Activated T-helper 1 cell treated with Interleukin-2 at 50 U/mL for 16 hours (primary cell): ENCODE measurements at regions not wholly inside any gene's neighbourhood (a gene's known extent, or its start where the extent isn't known, plus 50 kb on each side); places are given as distances from the start of the nearest gene placed in this dataset.
"Not testable (repeated sequence)": the region's sequence is repeated elsewhere in the genome, so short reads cannot be mapped to it uniquely, and the experiment has no call there.

Experiments
- DNase-seq: peaks from one replicate; pipeline ENCODE4 v3.0.0-alpha.2; 2020; ENCODE audit warnings: low read depth

- DNase-seq = not testable (repeated sequence)
Measured at GRCh38 chr13:18824678-18825077, 356.9 kb downstream of the TUBA3C start.

- not testable (repeated sequence) for DNase-seq
Measured at GRCh38 chr13:18822655-18823639, 358.7 kb downstream of the TUBA3C start.

- not testable (repeated sequence) for DNase-seq
Measured at GRCh38 chr13:18773988-18774387, 407.6 kb downstream of the TUBA3C start.

GRCh38 chr13:18741696-18742095, 439.9 kb downstream of the TUBA3C start:
- DNase-seq = not testable (repeated sequence)

GRCh38 chr13:18739310-18739709, 442.3 kb downstream of the TUBA3C start:
- no peak for DNase-seq

GRCh38 chr13:18738086-18738485, 443.5 kb downstream of the TUBA3C start:
- DNase-seq = not testable (repeated sequence)

- not testable (repeated sequence) for DNase-seq
Measured at GRCh38 chr13:18727138-18727537, 454.5 kb downstream of the TUBA3C start.

GRCh38 chr13:18726524-18726923, 455.1 kb downstream of the TUBA3C start:
- not testable (repeated sequence) for DNase-seq

- DNase-seq = not testable (repeated sequence)
Measured at GRCh38 chr13:18725242-18725822, 456.3 kb downstream of the TUBA3C start.

GRCh38 chr13:18714889-18715288, 466.7 kb downstream of the TUBA3C start:
- no peak for DNase-seq

- not testable (repeated sequence) for DNase-seq
Measured at GRCh38 chr13:18710673-18711072, 471.0 kb downstream of the TUBA3C start.

- DNase-seq = not testable (repeated sequence)
Measured at GRCh38 chr13:18706538-18706937, 475.1 kb downstream of the TUBA3C start.

- DNase-seq = not testable (repeated sequence)
Measured at GRCh38 chr13:18702464-18703247, 479.0 kb downstream of the TUBA3C start.

GRCh38 chr13:18698332-18698731, 483.3 kb downstream of the TUBA3C start:
- not testable (repeated sequence) for DNase-seq

- DNase-seq = not testable (repeated sequence)
Measured at GRCh38 chr13:18697851-18698250, 483.8 kb downstream of the TUBA3C start.

- not testable (repeated sequence) for DNase-seq
Measured at GRCh38 chr13:18697221-18697620, 484.4 kb downstream of the TUBA3C start.

- not testable (repeated sequence) for DNase-seq
Measured at GRCh38 chr13:18677403-18677802, 504.2 kb downstream of the TUBA3C start.

- DNase-seq = not testable (repeated sequence)
Measured at GRCh38 chr13:18675268-18675667, 506.4 kb downstream of the TUBA3C start.

GRCh38 chr13:18673794-18674193, 507.8 kb downstream of the TUBA3C start:
- DNase-seq = not testable (repeated sequence)

- DNase-seq = not testable (repeated sequence)
Measured at GRCh38 chr13:18666585-18666984, 515.0 kb downstream of the TUBA3C start.

GRCh38 chr13:18665716-18666115, 515.9 kb downstream of the TUBA3C start:
- DNase-seq = not testable (repeated sequence)

- DNase-seq = not testable (repeated sequence)
Measured at GRCh38 chr13:18665124-18665523, 516.5 kb downstream of the TUBA3C start.
